ENCODE measurements at regions not wholly inside any gene's neighbourhood (a gene's known extent, or its start where the extent isn't known, plus 50 kb on each side); places are given as distances from the start of the nearest gene placed in this dataset.

GRCh38 chr11:23956586-23956985, 540.3 kb upstream of the LUZP2 start:
- H3K4me3 ChIP-seq: no peak overlapping the region
- no peak for DNase-seq
- intact Hi-C loops (cut with DNase I; ENCODE audit: low total_unique reads): no loop called here
- H3K9me3 ChIP-seq: no peaks in the 10 kb centered on the region
- H3K27ac ChIP-seq: no peak overlapping the region
- H3K4me1 ChIP-seq: no peaks in the 10 kb centered on the region
- H3K36me3 ChIP-seq: no peaks in the 10 kb centered on the region
- TF ChIP-seq CTCF (IDR thresholded peaks at IDR 0.05): no peak
- no peaks in the 10 kb centered on the region for H3K27me3 ChIP-seq

- intact Hi-C loops (cut with DNase I; ENCODE audit: low total_unique reads): no loop called here
Observed at GRCh38 chr11:23957314-23957713, 539.5 kb upstream of the LUZP2 start.

GRCh38 chr11:23959462-23959861, 537.4 kb upstream of the LUZP2 start:
- intact Hi-C loops (cut with DNase I; ENCODE audit: low total_unique reads): no loop called here
- no peak for TF ChIP-seq CTCF (IDR thresholded peaks at IDR 0.05)
- no peak overlapping the region for H3K4me3 ChIP-seq
- H3K27me3 ChIP-seq: no peaks in the 10 kb centered on the region
- H3K36me3 ChIP-seq: no peaks in the 10 kb centered on the region
- H3K4me1 ChIP-seq: no peaks in the 10 kb centered on the region
- no peak overlapping the region for H3K27ac ChIP-seq
- H3K9me3 ChIP-seq: no peaks in the 10 kb centered on the region
- no peak for DNase-seq

More at GRCh38 chr11:23957314-23957713, 539.5 kb upstream of the LUZP2 start:
- Histone ChIP-seq H3K27me3 (no peaks in the 10 kb centered on the region), H3K27ac (no peak overlapping the region), H3K9me3 (no peaks in the 10 kb centered on the region), H3K4me1 (no peaks in the 10 kb centered on the region), H3K36me3 (no peaks in the 10 kb centered on the region), H3K4me3 (no peak overlapping the region)
- TF ChIP-seq CTCF (IDR thresholded peaks at IDR 0.05): no peak
- no peak for DNase-seq

- intact Hi-C loops (cut with DNase I; ENCODE audit: low total_unique reads): no loop called here
- Histone ChIP-seq H3K27me3 (no peaks in the 10 kb centered on the region), H3K9me3 (no peaks in the 10 kb centered on the region), H3K27ac (no peak overlapping the region), H3K4me3 (no peak overlapping the region), H3K36me3 (no peaks in the 10 kb centered on the region), H3K4me1 (no peaks in the 10 kb centered on the region)
- TF ChIP-seq CTCF (IDR thresholded peaks at IDR 0.05): no peak
- DNase-seq: no peak
Observed at GRCh38 chr11:23961503-23962338, 535.1 kb upstream of the LUZP2 start.

- DNase-seq: no peak
- Histone ChIP-seq H3K4me3 (no peak overlapping the region), H3K27me3 (no peaks in the 10 kb centered on the region), H3K9me3 (no peaks in the 10 kb centered on the region), H3K27ac (no peak overlapping the region), H3K36me3 (no peaks in the 10 kb centered on the region), H3K4me1 (peaks cover 0 to 52% (median 4%) of the 10 kb centered on the region in 4 donors)
- no peak for TF ChIP-seq CTCF (IDR thresholded peaks at IDR 0.05)
- intact Hi-C loops (cut with DNase I; ENCODE audit: low total_unique reads): no loop called here
Observed at GRCh38 chr11:23973244-23973643, 523.6 kb upstream of the LUZP2 start.

Measured in tibial artery (tissue), 4 donors.